T-cell (primary cell): ENCODE measurements at regions not wholly inside any gene's neighbourhood (a gene's known extent, or its start where the extent isn't known, plus 50 kb on each side); places are given as distances from the start of the nearest gene placed in this dataset.

ENCODE experiments used
- ATAC-seq, 4 experiments: fragments of 200-7000 bp in 3 of 4; fragments of 150-1000 bp in 1 of 4; cut with Tn5 transposase; replicated peaks in 1 of 4; 1 replicate in 3 of 4; 2 replicates in 1 of 4; pipeline ENCODE4 v1.10.0; 2021; ENCODE audit warnings: moderate library complexity in 3 of 4, mild to moderate bottlenecking in 2 of 4, moderate number of reproducible peaks in 1 of 4
- CTCF ChIA-PET, 2 donors: fragments of 300-600 bp; sonication (Branson Sonifier 250); formaldehyde crosslinking; loops; one replicate each; lab custom pipeline; 2022; ENCODE audit warnings: antibody characterized with exemption in 2 of 2; lab: Charles Lee
- POLR2A ChIA-PET, 2 donors: fragments of 300-600 bp; sonication (Branson Sonifier 250); formaldehyde crosslinking; loops; one replicate each; lab custom pipeline; 2022; ENCODE audit warnings: antibody characterized with exemption in 2 of 2; lab: Charles Lee
- DNase-seq, 35 experiments: peaks; one replicate each; pipeline versions ENCODE4 v3.0.0 to v3.0.0-alpha.2; 2013 to 2023
- H3K27ac ChIP-seq: one replicate; pipeline ENCODE4 v1.5.1; 2013; ENCODE audit warnings: low read length
- H3K27me3 ChIP-seq, 2 experiments: replicated peaks in 1 of 2; 1 replicate in 1 of 2; 2 replicates in 1 of 2; pipeline versions ENCODE4 v1.6.1 to v1.7.0; 2013; ENCODE audit warnings: low read length in 1 of 2, mixed read lengths in 1 of 2; ENCODE audit not compliant: control insufficient read depth in 2 of 2, insufficient read depth in 2 of 2; ENCODE audit errors: extremely low read depth in 1 of 2
- H3K36me3 ChIP-seq, 2 donors: 1 replicate in 1 of 2; 2 replicates in 1 of 2; pipeline versions ENCODE4 v1.6.1 to v1.7.0; 2013; ENCODE audit warnings: low read length in 1 of 2; ENCODE audit not compliant: control insufficient read depth in 2 of 2, insufficient read depth in 1 of 2; ENCODE audit errors: extremely low read depth in 1 of 2
- H3K4me1 ChIP-seq, 2 experiments: 1 replicate in 1 of 2; 2 replicates in 1 of 2; pipeline versions ENCODE4 v1.6.1 to v1.7.0; 2013; ENCODE audit warnings: low read length in 2 of 2, mixed read lengths in 1 of 2; ENCODE audit not compliant: insufficient read depth in 2 of 2, control insufficient read depth in 1 of 2; ENCODE audit errors: extremely low read depth in 1 of 2
- H3K4me3 ChIP-seq, 2 donors: 1 replicate in 1 of 2; 2 replicates in 1 of 2; pipeline versions ENCODE4 v1.5.1 to v1.7.0; 2013; ENCODE audit warnings: mild to moderate bottlenecking in 2 of 2, low read length in 1 of 2, moderate library complexity in 1 of 2; ENCODE audit not compliant: control insufficient read depth in 1 of 2; ENCODE audit errors: extremely low read depth in 1 of 2
- H3K9me3 ChIP-seq: 2 replicates; pipeline ENCODE4 v1.7.0; 2013
- H3K27ac Mint-ChIP-seq, 2 donors: one replicate each; pipeline ENCODE4 v1.8.0; 2020 to 2021; ENCODE audit warnings: mild to moderate bottlenecking in 2 of 2, mixed read lengths in 2 of 2
- H3K27me3 Mint-ChIP-seq, 2 donors: one replicate each; pipeline ENCODE4 v1.8.0; 2021 to 2022; ENCODE audit warnings: mixed read lengths in 2 of 2
- H3K36me3 Mint-ChIP-seq: one replicate; pipeline ENCODE4 v1.8.0; 2021; ENCODE audit warnings: mixed read lengths
- H3K4me1 Mint-ChIP-seq, 3 donors: one replicate each; pipeline ENCODE4 v1.8.0; 2020 to 2022; ENCODE audit warnings: mixed read lengths in 3 of 3, mild to moderate bottlenecking in 1 of 3
- H3K4me3 Mint-ChIP-seq, 3 donors: one replicate each; pipeline ENCODE4 v1.8.0; 2020 to 2022; ENCODE audit warnings: mild to moderate bottlenecking in 3 of 3, mixed read lengths in 3 of 3, moderate library complexity in 3 of 3
- H3K9me3 Mint-ChIP-seq, 3 donors: one replicate each; pipeline ENCODE4 v1.8.0; 2020 to 2022; ENCODE audit warnings: mixed read lengths in 3 of 3
- WGBS: methylation state at CpG from one replicate; pipeline ENCODE4 v1.1.5; 2013; ENCODE audit warnings: missing lambda C conversion rate; ENCODE audit not compliant: insufficient coverage; 5-methylcytosine and 5-hydroxymethylcytosine counted together

GRCh38 chr5:123814801-123815470 is 303.0 kb downstream of the CSNK1G3 start:
- Histone ChIP-seq H3K9me3 (no peaks in the 10 kb centered on the region), H3K36me3 (no peaks in the 10 kb centered on the region), H3K27me3 (no peaks in the 10 kb centered on the region), H3K27ac (no peak overlapping the region), H3K4me3 (no peak overlapping the region), H3K4me1 (no peaks in the 10 kb centered on the region)
- no peaks in the 10 kb centered on the region for H3K36me3 Mint-ChIP-seq
- DNase-seq: no peak
- POLR2A ChIA-PET: no interaction called here
- no peaks in the 10 kb centered on the region for H3K4me1 Mint-ChIP-seq
- H3K4me3 Mint-ChIP-seq: no peak overlapping the region
- no peak overlapping the region for H3K27ac Mint-ChIP-seq
- CTCF ChIA-PET: no interaction called here
- no peaks in the 10 kb centered on the region for H3K27me3 Mint-ChIP-seq
- ATAC-seq: no peak
- H3K9me3 Mint-ChIP-seq: peaks cover 0 to 3% (median 0%) of the 10 kb centered on the region in 3 donors
- 70% methylated on average over 4 of the region's 8 CpGs for WGBS

- CTCF ChIA-PET: no interaction called here
- no peaks in the 10 kb centered on the region for H3K4me1 ChIP-seq
- H3K27ac ChIP-seq: no peak overlapping the region
- H3K9me3 ChIP-seq: no peaks in the 10 kb centered on the region
- H3K4me3 ChIP-seq: no peak overlapping the region
- no peaks in the 10 kb centered on the region for H3K4me1 Mint-ChIP-seq
- 77% methylated on average over 5 of the region's 10 CpGs for WGBS
- H3K9me3 Mint-ChIP-seq: peaks cover 0 to 3% (median 0%) of the 10 kb centered on the region in 3 donors
- no peak for ATAC-seq
- no peaks in the 10 kb centered on the region for H3K36me3 Mint-ChIP-seq
- POLR2A ChIA-PET: no interaction called here
- no peak for DNase-seq
- H3K27me3 Mint-ChIP-seq: no peaks in the 10 kb centered on the region
- H3K36me3 ChIP-seq: no peaks in the 10 kb centered on the region
- H3K4me3 Mint-ChIP-seq: no peak overlapping the region
- H3K27me3 ChIP-seq: no peaks in the 10 kb centered on the region
- H3K27ac Mint-ChIP-seq: no peak overlapping the region
Measured at GRCh38 chr5:123813937-123814624, 302.1 kb downstream of the CSNK1G3 start.

- Histone ChIP-seq H3K4me3 (no peak overlapping the region), H3K9me3 (no peaks in the 10 kb centered on the region), H3K4me1 (no peaks in the 10 kb centered on the region), H3K27me3 (no peaks in the 10 kb centered on the region), H3K36me3 (no peaks in the 10 kb centered on the region), H3K27ac (no peak overlapping the region)
- no peak overlapping the region for H3K27ac Mint-ChIP-seq
- H3K4me3 Mint-ChIP-seq: no peak overlapping the region
- no CpG with 5 or more reads among the region's 3 CpGs for WGBS
- ChIA-PET POLR2A (interaction anchor here in 1 of 2 donors (0.7 kb wide), 1 partner anchor 103 kb away, joined by 3 read pairs; no protein-coding TSS in a partner anchor), CTCF (no interaction called here)
- DNase-seq (no peak), ATAC-seq (no peak)
- H3K4me1 Mint-ChIP-seq: no peaks in the 10 kb centered on the region
- no peaks in the 10 kb centered on the region for H3K36me3 Mint-ChIP-seq
- no peaks in the 10 kb centered on the region for H3K27me3 Mint-ChIP-seq
- peaks cover 0 to 3% (median 0%) of the 10 kb centered on the region in 3 donors for H3K9me3 Mint-ChIP-seq
Measured at GRCh38 chr5:123813264-123813663, 301.3 kb downstream of the CSNK1G3 start.

DNA sequence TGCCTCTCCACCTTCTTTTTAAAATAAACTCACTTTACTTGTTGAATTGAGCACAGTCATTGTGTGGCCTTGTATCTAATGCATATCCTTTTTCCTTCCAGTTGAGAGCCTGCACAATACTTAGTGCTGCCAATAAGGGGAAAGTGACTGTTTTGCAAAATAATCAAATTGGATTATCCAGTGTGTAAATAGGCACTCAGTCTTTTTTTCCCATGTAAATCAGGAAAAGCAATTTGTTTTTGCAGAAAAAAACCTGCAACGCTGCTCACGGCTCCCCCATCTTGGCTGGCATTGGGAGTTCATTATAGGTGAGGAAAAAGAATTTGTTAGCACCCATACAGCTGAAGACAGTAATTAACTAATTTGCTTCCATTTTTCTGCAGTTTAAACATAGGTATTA is 299.9 kb downstream of the CSNK1G3 start:
- POLR2A ChIA-PET: no interaction called here
- Histone ChIP-seq H3K4me3 (no peak overlapping the region), H3K27me3 (no peaks in the 10 kb centered on the region), H3K4me1 (no peaks in the 10 kb centered on the region), H3K27ac (no peak overlapping the region), H3K9me3 (no peaks in the 10 kb centered on the region), H3K36me3 (no peaks in the 10 kb centered on the region)
- DNase-seq (no peak), ATAC-seq (no peak)
- H3K27me3 Mint-ChIP-seq: no peaks in the 10 kb centered on the region
- CTCF ChIA-PET: no interaction called here
- WGBS: no CpG with 5 or more reads among the region's 2 CpGs
- peaks cover 0 to 3% (median 0%) of the 10 kb centered on the region in 3 donors for H3K9me3 Mint-ChIP-seq
- no peak overlapping the region for H3K27ac Mint-ChIP-seq
- no peak overlapping the region for H3K4me3 Mint-ChIP-seq
- no peaks in the 10 kb centered on the region for H3K4me1 Mint-ChIP-seq
- H3K36me3 Mint-ChIP-seq: no peaks in the 10 kb centered on the region

- Mint-ChIP-seq H3K36me3 (no peaks in the 10 kb centered on the region), H3K27me3 (no peaks in the 10 kb centered on the region), H3K4me3 (no peak overlapping the region), H3K9me3 (peaks cover 0 to 3% (median 0%) of the 10 kb centered on the region in 3 donors), H3K4me1 (no peaks in the 10 kb centered on the region), H3K27ac (no peak overlapping the region)
- Histone ChIP-seq H3K27ac (no peak overlapping the region), H3K36me3 (no peaks in the 10 kb centered on the region), H3K9me3 (no peaks in the 10 kb centered on the region), H3K4me3 (no peak overlapping the region), H3K27me3 (no peaks in the 10 kb centered on the region), H3K4me1 (no peaks in the 10 kb centered on the region)
- POLR2A ChIA-PET: no interaction called here
- ATAC-seq (no peak), DNase-seq (no peak)
- 43% methylated on average over 1 of the region's 8 CpGs for WGBS
- CTCF ChIA-PET: no interaction called here
Measured at GRCh38 chr5:123810746-123811340, 298.9 kb downstream of the CSNK1G3 start.

DNA sequence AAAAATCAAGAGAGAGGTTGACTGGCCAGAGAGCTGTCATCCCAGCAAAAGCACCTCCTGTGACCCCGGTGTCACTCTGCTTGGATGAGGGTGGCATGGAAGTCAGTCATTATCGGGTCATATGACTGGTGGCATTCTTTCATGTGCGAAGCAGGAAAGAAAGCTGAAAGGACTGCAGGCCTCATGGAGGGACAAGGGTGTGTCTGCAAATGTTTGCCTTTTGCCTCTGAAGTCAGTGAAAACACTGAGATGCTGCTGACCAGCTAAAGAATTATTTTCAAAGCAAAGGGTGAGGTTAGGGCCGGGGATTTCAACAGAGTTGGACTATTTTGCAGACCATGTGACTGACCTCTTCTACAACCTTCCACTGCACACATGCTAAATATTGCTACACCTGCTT is 298.3 kb downstream of the CSNK1G3 start:
- ChIA-PET POLR2A (no interaction called here), CTCF (no interaction called here)
- no peak overlapping the region for H3K4me3 Mint-ChIP-seq
- DNase-seq (no peak), ATAC-seq (no peak)
- Histone ChIP-seq H3K27me3 (no peaks in the 10 kb centered on the region), H3K27ac (no peak overlapping the region), H3K9me3 (no peaks in the 10 kb centered on the region), H3K4me3 (no peak overlapping the region), H3K36me3 (no peaks in the 10 kb centered on the region), H3K4me1 (no peaks in the 10 kb centered on the region)
- H3K27me3 Mint-ChIP-seq: no peaks in the 10 kb centered on the region
- WGBS: 91% methylated on average over 4 of the region's 4 CpGs
- H3K27ac Mint-ChIP-seq: no peak overlapping the region
- no peaks in the 10 kb centered on the region for H3K4me1 Mint-ChIP-seq
- H3K9me3 Mint-ChIP-seq: no peaks in the 10 kb centered on the region
- no peaks in the 10 kb centered on the region for H3K36me3 Mint-ChIP-seq
